ENCODE measurements at regions not wholly inside any gene's neighbourhood (a gene's known extent, or its start where the extent isn't known, plus 50 kb on each side); places are given as distances from the start of the nearest gene placed in this dataset.

- TF ChIP-seq, protein P1, sequence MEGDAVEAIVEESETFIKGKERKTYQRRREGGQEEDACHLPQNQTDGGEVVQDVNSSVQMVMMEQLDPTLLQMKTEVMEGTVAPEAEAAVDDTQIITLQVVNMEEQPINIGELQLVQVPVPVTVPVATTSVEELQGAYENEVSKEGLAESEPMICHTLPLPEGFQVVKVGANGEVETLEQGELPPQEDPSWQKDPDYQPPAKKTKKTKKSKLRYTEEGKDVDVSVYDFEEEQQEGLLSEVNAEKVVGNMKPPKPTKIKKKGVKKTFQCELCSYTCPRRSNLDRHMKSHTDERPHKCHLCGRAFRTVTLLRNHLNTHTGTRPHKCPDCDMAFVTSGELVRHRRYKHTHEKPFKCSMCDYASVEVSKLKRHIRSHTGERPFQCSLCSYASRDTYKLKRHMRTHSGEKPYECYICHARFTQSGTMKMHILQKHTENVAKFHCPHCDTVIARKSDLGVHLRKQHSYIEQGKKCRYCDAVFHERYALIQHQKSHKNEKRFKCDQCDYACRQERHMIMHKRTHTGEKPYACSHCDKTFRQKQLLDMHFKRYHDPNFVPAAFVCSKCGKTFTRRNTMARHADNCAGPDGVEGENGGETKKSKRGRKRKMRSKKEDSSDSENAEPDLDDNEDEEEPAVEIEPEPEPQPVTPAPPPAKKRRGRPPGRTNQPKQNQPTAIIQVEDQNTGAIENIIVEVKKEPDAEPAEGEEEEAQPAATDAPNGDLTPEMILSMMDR (IDR thresholded peaks at IDR 0.05; ENCODE audit: low read depth, low read length), result no peak
- TF ChIP-seq POLR2A (IDR thresholded peaks at IDR 0.05; ENCODE audit: extremely low read depth, insufficient read length), result no peak
Observed at GRCh38 chrX:121754301-121754700, 706.9 kb downstream of the GLUD2 start.

Measured in NB4 (cell line).